IMR-90 (cell line): ENCODE measurements at regions not wholly inside any gene's neighbourhood (a gene's known extent, or its start where the extent isn't known, plus 50 kb on each side); places are given as distances from the start of the nearest gene placed in this dataset.

Experiments
- ATAC-seq: fragments of 200-7000 bp; cut with Tn5 transposase; 2 replicates; pipeline ENCODE4 v1.9.1; 2020; ENCODE audit warnings: low read depth, mild to moderate bottlenecking, moderate library complexity
- BruUV-seq: library from RNA; stranded (reverse); fragments of 400-500 nt; replicated peaks from 2 replicates; lab custom pipeline; 2021; lab: Mats Ljungman, UMichigan
- CTCF ChIA-PET: fragments of 300-600 bp; formaldehyde crosslinking; extraction: SDS; loops from one replicate; lab custom pipeline; 2021; ENCODE audit warnings: antibody characterized with exemption; lab: Yijun Ruan, JAX
- POLR2A ChIA-PET: fragments of 300-600 bp; sonication (Branson Sonifier 250); formaldehyde crosslinking; loops from one replicate; lab custom pipeline; 2022; ENCODE audit warnings: antibody characterized with exemption; ENCODE audit not compliant: unreplicated experiment; lab: Charles Lee
- DNase-seq: peaks from one replicate; pipeline ENCODE4 v3.0.0; 2013
- H2AFZ ChIP-seq: replicated peaks from 2 replicates; pipeline ENCODE3; 2013; ENCODE audit warnings: low read length, mild to moderate bottlenecking; ENCODE audit not compliant: poor library complexity
- H2AK5ac ChIP-seq: 2 replicates; pipeline ENCODE4 v1.6.1; 2013; ENCODE audit warnings: low read depth, low read length, inconsistent platforms
- H2AK9ac ChIP-seq: replicated peaks from 2 replicates; pipeline ENCODE3; 2013; ENCODE audit warnings: mild to moderate bottlenecking, low read depth, low read length, moderate library complexity; ENCODE audit not compliant: poor library complexity
- H2BK120ac ChIP-seq: 2 replicates; pipeline ENCODE4 v1.6.1; 2013; ENCODE audit warnings: low read depth, low read length, inconsistent platforms
- H2BK15ac ChIP-seq: 3 replicates; pipeline ENCODE4 v1.6.1; 2013; ENCODE audit warnings: low read depth, low read length, inconsistent platforms
- H2BK20ac ChIP-seq: 2 replicates; pipeline ENCODE4 v1.6.1; 2013; ENCODE audit warnings: low read depth, mild to moderate bottlenecking, inconsistent platforms, low read length, moderate library complexity
- H2BK5ac ChIP-seq: 2 replicates; pipeline ENCODE4 v1.6.1; 2013; ENCODE audit warnings: mild to moderate bottlenecking, low read depth, low read length, inconsistent platforms; ENCODE audit not compliant: poor library complexity, severe bottlenecking
- H3K14ac ChIP-seq: replicated peaks from 2 replicates; pipeline ENCODE4 v1.6.1; 2013; ENCODE audit warnings: low read depth, low read length, inconsistent platforms
- H3K18ac ChIP-seq: 2 replicates; pipeline ENCODE4 v1.6.1; 2013; ENCODE audit warnings: low read depth, low read length, control low read depth
- H3K23ac ChIP-seq: 2 replicates; pipeline ENCODE4 v1.6.1; 2013; ENCODE audit warnings: low read depth, low read length, inconsistent platforms
- H3K27ac ChIP-seq: 2 replicates; pipeline ENCODE4 v1.5.1; 2013; ENCODE audit warnings: mild to moderate bottlenecking, control low read depth, low read length; ENCODE audit not compliant: insufficient read depth
- H3K27me3 ChIP-seq: 2 replicates; pipeline ENCODE4 v1.6.1; 2013; ENCODE audit warnings: low read length; ENCODE audit not compliant: control insufficient read depth, insufficient read depth
- H3K36me3 ChIP-seq: 2 replicates; pipeline ENCODE4 v1.6.1; 2013; ENCODE audit warnings: low read length, mixed read lengths; ENCODE audit not compliant: control insufficient read depth, insufficient read depth
- H3K4ac ChIP-seq: 2 replicates; pipeline ENCODE4 v1.6.1; 2013; ENCODE audit warnings: low read depth, low read length, inconsistent platforms
- H3K4me1 ChIP-seq: 2 replicates; pipeline ENCODE4 v1.6.1; 2013; ENCODE audit warnings: low read length, mixed read lengths; ENCODE audit not compliant: control insufficient read depth, insufficient read depth
- H3K4me2 ChIP-seq: 2 replicates; pipeline ENCODE4 v1.6.1; 2013; ENCODE audit warnings: low read depth, mild to moderate bottlenecking, control low read depth, low read length, moderate library complexity
- H3K4me3 ChIP-seq: 2 replicates; pipeline ENCODE4 v1.5.1; 2013; ENCODE audit warnings: low read depth, mild to moderate bottlenecking, control low read depth, low read length, moderate library complexity; ENCODE audit not compliant: insufficient read depth
- H3K56ac ChIP-seq: 2 replicates; pipeline ENCODE4 v1.6.1; 2013; ENCODE audit warnings: low read length, inconsistent platforms; ENCODE audit not compliant: insufficient read depth; ENCODE audit errors: extremely low read depth
- H3K79me1 ChIP-seq, 2 experiments: 2 replicates each; pipeline ENCODE4 v1.6.1; 2013; ENCODE audit warnings: low read length in 2 of 2, inconsistent platforms in 1 of 2, low read depth in 1 of 2
- H3K9ac ChIP-seq: 2 replicates; pipeline ENCODE4 v1.6.1; 2013; ENCODE audit warnings: low read depth, low read length, control low read depth
- H3K9me1 ChIP-seq: 2 replicates; pipeline ENCODE4 v1.6.1; 2013; ENCODE audit warnings: low read length, inconsistent platforms; ENCODE audit not compliant: insufficient read depth
- H3K9me3 ChIP-seq: 2 replicates; pipeline ENCODE4 v1.6.1; 2013; ENCODE audit warnings: low read length; ENCODE audit not compliant: control insufficient read depth, insufficient read depth
- H4K20me1 ChIP-seq: 2 replicates; pipeline ENCODE4 v1.6.1; 2013; ENCODE audit warnings: low read length, inconsistent platforms; ENCODE audit not compliant: insufficient read depth
- H4K5ac ChIP-seq: 2 replicates; pipeline ENCODE4 v1.6.1; 2013; ENCODE audit warnings: mild to moderate bottlenecking, low read depth, low read length, control low read depth
- H4K8ac ChIP-seq, 2 experiments: 2 replicates each; pipeline ENCODE4 v1.6.1; 2013; ENCODE audit warnings: low read depth in 2 of 2, low read length in 2 of 2, control low read depth in 1 of 2, inconsistent platforms in 1 of 2
- H4K91ac ChIP-seq: 2 replicates; pipeline ENCODE4 v1.6.1; 2013; ENCODE audit warnings: low read depth, low read length, inconsistent platforms; ENCODE audit not compliant: insufficient read depth
- BHLHE40 ChIP-seq: fragments of 150-350 bp; IDR thresholded peaks from 2 replicates; pipeline ENCODE4 v1.6.1; 2016; ENCODE audit warnings: mild to moderate bottlenecking, low read depth, low read length
- CEBPB ChIP-seq: IDR thresholded peaks from 2 replicates; pipeline ENCODE4 v1.6.1; 2012; ENCODE audit warnings: low read depth, low read length, improper control_type of control experiment
- FOS ChIP-seq: fragments of 150-350 bp; IDR thresholded peaks from 2 replicates; pipeline ENCODE4 v1.6.1; 2016; ENCODE audit warnings: low read depth, low read length
- MAFK ChIP-seq: IDR thresholded peaks from 2 replicates; pipeline ENCODE4 v1.6.1; 2012; ENCODE audit warnings: low read depth, low read length, improper control_type of control experiment
- RAD21 ChIP-seq: IDR thresholded peaks from 2 replicates; pipeline ENCODE4 v1.6.1; 2012; ENCODE audit warnings: low read length, improper control_type of control experiment
- USF2 ChIP-seq: fragments of 150-350 bp; IDR thresholded peaks from 2 replicates; pipeline ENCODE4 v1.6.1; 2017; ENCODE audit warnings: mild to moderate bottlenecking, antibody characterized with exemption, low read length, low read depth
- dilution Hi-C: fragments of 300-500 bp; cut with HindIII; formaldehyde crosslinking; loops from one replicate; pipeline ENCODE4 v1.14.3; 2018; ENCODE audit warnings: low sequenced_read_pairs; ENCODE audit not compliant: unreplicated experiment
- in situ Hi-C: fragments of 300-500 bp; cut with MboI; formaldehyde crosslinking; loops from 3 replicates; pipeline ENCODE4 v1.14.3; 2019; ENCODE audit warnings: low sequenced_read_pairs, inconsistent platforms, mixed read lengths
- intact Hi-C: fragments of 100-400 bp; cut with micrococcal nuclease; formaldehyde crosslinking; loops from 2 replicates; pipeline ENCODE4 v1.10.0; 2022
- TF ChIP-seq, protein P1 (sequence below): fragments of 150-350 bp; IDR thresholded peaks from 2 replicates; pipeline ENCODE4 v1.6.1; 2016; ENCODE audit warnings: low read depth, mild to moderate bottlenecking, low read length, moderate library complexity, borderline replicate concordance

DNA sequence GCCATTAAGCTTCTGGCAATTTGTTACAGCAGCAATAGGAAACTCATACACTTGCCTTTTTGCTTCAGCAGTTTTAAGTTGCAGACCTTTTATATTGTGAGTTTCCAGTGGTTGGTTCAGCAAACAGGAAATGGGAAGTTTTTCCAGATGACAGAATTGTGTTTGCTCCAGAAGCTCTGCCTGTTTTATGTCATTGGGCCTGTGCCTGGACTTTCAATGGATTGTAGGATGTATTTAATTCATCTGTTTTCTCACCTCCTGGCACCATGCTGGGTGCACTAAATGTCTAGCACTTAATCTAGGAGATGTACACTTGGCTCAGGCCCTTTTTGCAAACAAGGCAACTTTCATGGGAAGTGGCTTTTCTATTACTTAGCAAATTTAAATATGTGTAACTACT is 100.4 kb upstream of the CLINT1 start:
- Histone ChIP-seq H3K9ac (no peak overlapping the region), H3K27me3 (peaks cover 2% of the 10 kb centered on the region; the same call in 1 of the 2 replicates), H2AK5ac (no peak overlapping the region), H3K18ac (no peak overlapping the region), H3K9me3 (no peaks in the 10 kb centered on the region), H4K20me1 (no peaks in the 10 kb centered on the region), H2AK9ac (no peak overlapping the region), H3K23ac (no peak overlapping the region), H3K79me1 (no peaks in the 10 kb centered on the region), H2BK5ac (no peak overlapping the region), H3K4ac (no peak overlapping the region), H2BK20ac (no peak overlapping the region), H3K4me2 (no peak overlapping the region), H3K27ac (no peak overlapping the region), H4K8ac (no peak overlapping the region), H2BK120ac (no peak overlapping the region), H4K91ac (no peak overlapping the region), H3K4me3 (no peak overlapping the region), H2BK15ac (no peak overlapping the region), H3K14ac (no peak overlapping the region), H3K4me1 (no peaks in the 10 kb centered on the region), H4K5ac (no peak overlapping the region), H3K56ac (no peak overlapping the region), H3K36me3 (no peaks in the 10 kb centered on the region), H2AFZ (no peak overlapping the region), H3K9me1 (no peaks in the 10 kb centered on the region)
- TF ChIP-seq, protein P1, sequence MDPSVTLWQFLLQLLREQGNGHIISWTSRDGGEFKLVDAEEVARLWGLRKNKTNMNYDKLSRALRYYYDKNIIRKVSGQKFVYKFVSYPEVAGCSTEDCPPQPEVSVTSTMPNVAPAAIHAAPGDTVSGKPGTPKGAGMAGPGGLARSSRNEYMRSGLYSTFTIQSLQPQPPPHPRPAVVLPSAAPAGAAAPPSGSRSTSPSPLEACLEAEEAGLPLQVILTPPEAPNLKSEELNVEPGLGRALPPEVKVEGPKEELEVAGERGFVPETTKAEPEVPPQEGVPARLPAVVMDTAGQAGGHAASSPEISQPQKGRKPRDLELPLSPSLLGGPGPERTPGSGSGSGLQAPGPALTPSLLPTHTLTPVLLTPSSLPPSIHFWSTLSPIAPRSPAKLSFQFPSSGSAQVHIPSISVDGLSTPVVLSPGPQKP = no peak
- no peak for TF ChIP-seq CEBPB
- no peak for TF ChIP-seq MAFK
- TF ChIP-seq BHLHE40 = no peak
- no peak for TF ChIP-seq FOS
- TF ChIP-seq RAD21 = no peak
- TF ChIP-seq USF2 = no peak
- CTCF ChIA-PET = interaction anchor here (1.4 kb wide), 1 partner anchor 10 kb away, joined by 6 read pairs; no protein-coding TSS in a partner anchor
- in situ Hi-C loops = no loop called here
- DNase-seq = no peak
- intact Hi-C loops = no loop called here
- ATAC-seq = no peak
- POLR2A ChIA-PET = no interaction called here
- BruUV-seq = no TSS peak
- dilution Hi-C loops = no loop called here
